GM18520 (cell line): ENCODE measurements at regions not wholly inside any gene's neighbourhood (a gene's known extent, or its start where the extent isn't known, plus 50 kb on each side); places are given as distances from the start of the nearest gene placed in this dataset.

Source experiments
- ATAC-seq: cut with Tn5 transposase; IDR thresholded peaks from one replicate; pipeline ENCODE4 v1.9.1; 2021; ENCODE audit not compliant: unreplicated experiment

DNA sequence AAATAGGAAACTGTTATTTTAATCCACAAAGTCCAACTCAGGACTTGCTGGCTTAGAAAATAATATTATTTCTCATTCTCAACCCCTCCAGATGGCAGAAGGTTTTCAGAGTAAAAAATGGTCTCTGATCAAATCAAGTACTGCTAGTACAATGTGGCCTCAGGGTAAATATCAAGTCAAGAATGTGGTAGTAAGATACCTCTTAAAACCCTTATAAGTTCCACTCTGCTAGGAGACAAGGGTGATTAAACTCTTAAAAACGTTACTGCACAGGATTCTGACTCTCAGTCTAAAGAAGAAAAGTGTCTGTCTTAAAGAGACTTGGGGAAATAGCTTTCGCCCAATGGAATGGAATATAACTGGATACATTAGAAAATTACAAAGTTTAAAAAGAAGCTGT lies 120.8 kb upstream of the PDE4D start:
- ATAC-seq: no peak

DNA sequence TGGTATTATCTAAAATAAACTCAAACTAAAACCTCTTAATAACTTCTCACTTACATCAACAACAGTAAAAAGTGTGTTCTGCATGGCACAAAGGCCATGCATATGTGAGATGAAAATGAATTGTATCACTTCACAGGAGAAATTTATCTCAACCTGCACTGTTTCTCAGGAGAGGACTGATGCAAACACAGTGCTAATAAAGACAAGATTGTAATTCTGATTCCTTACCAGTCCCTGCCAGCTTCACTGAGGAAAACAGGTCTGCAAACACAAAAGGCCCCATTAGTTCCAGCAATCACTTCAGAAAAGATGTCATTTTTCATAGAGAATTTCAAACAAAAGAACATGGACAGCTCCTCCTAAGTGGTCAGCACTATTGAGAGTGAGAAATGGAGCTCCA lies 117.3 kb upstream of the PDE4D start:
- no peak for ATAC-seq

GRCh38 chr5:60010328-60010727 lies 116.8 kb upstream of the PDE4D start:
- ATAC-seq: no peak

DNA sequence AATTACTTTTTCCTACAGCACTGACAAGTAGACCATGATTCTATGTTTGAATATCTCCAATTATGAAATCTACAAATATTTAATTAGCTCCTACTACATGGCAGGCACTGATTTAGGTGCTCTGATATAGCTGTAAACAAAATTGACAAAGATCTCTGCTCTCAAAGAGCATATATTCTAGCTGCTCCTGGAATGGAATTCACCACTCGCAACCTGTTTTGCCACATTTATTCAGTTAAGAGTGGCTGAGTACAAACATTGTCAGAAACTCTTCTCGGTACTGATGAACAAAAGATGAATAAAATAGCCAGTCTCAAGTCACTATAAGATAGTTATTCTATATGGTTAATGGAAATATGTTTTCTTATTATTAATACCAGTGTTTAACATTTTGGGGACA lies 114.2 kb upstream of the PDE4D start:
- ATAC-seq: no peak

DNA sequence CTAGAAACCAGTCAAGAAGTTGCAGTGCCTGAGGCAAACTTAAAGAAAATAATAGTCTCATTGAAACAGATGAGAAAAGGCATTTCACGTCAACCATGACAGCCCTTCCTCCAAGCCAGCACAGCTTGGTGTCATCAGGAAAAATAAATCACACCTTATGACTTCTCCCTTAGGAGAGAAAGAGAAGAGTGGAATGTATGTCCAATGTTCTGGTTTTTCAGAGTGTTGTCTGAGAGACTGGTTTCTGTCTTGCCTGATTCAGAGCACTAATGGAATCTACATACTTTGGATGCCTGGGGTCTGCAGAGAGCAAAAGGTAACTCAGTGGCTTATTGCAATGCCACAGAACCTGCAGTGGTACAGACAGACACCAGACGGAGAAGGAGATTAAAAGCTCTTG lies 105.5 kb upstream of the PDE4D start:
- no peak for ATAC-seq

- no peak for ATAC-seq
Observed at GRCh38 chr5:59992206-59992605, 98.7 kb upstream of the PDE4D start.

- ATAC-seq: no peak
Observed at GRCh38 chr5:59988396-59988795, 94.9 kb upstream of the PDE4D start.

GRCh38 chr5:59976342-59976741 lies 82.8 kb upstream of the PDE4D start:
- ATAC-seq: no peak

DNA sequence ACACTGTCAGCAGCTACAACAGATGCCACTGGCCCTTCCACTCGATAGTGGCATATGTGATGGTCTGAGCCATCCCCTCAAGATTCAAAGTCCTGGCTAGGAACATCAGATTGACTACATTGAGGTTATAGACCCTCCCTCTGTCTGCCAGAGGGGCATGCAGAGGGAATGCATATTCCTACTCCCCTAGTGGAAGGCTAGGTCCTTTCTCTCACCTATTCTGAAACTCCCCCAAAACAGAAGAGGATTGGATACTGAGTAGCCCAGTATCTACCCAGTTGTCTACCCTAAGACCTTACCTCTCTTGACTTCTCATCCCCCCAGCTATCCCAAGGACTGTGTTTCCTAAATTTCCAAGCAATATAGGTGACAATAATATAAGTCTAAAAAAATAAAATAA lies 78.5 kb upstream of the PDE4D start:
- no peak for ATAC-seq

DNA sequence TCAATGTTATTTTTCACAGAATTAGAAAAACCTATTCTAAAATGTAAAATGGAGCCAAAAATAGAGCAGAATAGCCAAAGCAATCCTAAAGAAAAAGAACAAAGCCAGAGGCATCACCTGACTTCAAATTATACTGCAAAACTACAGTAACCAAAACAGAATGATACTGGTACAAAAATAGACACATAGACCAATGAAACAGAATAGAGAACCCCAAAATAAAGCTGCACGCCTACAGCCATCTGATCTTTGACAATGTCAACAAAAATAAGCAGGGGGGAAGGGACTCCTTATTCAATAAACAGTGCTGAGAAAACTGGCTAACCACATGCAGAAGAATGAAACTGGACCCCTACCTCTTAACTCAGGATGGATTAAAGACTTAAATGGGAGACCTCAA lies 65.8 kb upstream of the PDE4D start:
- no peak for ATAC-seq

DNA sequence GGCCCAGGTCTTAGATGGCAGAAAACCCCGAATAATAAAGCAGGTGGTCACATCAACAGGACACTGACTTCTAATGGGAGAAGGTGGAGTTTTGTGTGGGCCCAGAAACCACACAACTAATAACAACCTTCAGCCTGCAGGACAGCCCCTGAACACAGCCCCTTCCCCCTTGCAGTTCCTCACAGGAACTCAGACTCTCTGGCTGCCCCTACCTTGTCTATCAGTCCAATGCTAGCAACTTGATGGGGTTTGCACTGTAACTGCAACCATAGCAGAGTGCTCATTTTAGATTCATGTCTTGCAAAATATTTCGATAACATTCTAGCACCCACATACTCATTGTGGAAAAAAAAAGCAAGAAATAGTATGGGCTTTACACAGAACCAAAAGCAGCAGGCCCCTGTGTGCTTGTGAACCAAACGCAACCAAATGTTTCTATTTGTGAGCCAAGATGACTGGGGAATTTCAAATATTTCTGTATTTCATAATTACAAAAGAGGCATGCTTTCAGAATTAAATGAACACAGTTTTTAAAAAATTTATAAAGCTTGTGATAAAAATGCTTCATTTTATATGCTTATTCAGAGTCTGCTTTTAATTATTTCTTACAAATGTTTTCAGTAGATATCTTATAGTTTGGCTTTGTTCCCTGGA lies 62.7 kb upstream of the PDE4D start:
- no peak for ATAC-seq

- ATAC-seq: no peak
Observed at GRCh38 chr5:59955241-59955640, 61.7 kb upstream of the PDE4D start.

DNA sequence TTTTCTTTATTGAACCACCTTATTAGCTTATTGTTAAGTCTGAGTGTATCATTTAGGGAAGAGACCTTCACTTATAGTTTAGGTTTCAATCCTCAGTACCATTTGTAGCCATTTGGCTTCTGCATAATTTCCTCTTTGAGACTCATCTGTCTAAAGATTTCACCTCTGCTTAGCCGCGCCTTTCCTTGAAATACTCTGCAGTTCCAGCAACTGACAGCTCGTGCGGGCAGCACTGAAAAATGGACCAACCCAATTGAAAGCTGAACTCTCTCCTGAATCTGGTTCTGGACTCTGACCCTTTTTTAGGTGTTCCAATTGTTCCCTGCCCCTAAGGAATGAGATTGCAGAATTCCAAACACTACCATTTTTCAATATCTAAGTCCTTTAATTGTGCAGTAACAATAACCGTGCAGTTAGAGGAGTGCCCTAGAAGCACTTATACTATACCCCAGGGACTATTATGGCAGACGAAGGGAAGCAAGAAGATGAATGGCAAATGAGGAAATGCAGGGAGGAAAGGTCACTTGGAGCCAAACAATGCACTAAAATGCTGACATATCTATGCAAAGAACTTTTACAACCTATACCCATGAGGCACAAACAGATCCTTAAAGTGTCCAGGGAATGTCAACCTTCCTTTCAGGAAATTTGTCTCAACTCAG lies 50.1 kb upstream of the PDE4D start:
- no peak for ATAC-seq
